ENCODE measurements at regions not wholly inside any gene's neighbourhood (a gene's known extent, or its start where the extent isn't known, plus 50 kb on each side); places are given as distances from the start of the nearest gene placed in this dataset. TPM values are rescaled to one million over a fixed set of nuclear protein-coding genes. Genes with fewer than 3 reads are reported as not detected.
A peak's percentile ranks its signal among the peaks of the same experiment; 100 is the strongest.
"Not testable (repeated sequence)": the region's sequence is repeated elsewhere in the genome, so short reads cannot be mapped to it uniquely, and the experiment has no call there.

GRCh38 chr2:129918604-129919003 lies 60.9 kb upstream of the RAB6C start:
- peaks cover 2% of the 10 kb centered on the region for H3K4me1 ChIP-seq (ENCODE audit: insufficient read depth)
- DNase-seq (ENCODE audit: extremely low spot score) = no peak
- 93% methylated on average over 1 of the region's 1 CpG for WGBS
- no peak overlapping the region for H3K4me3 ChIP-seq (ENCODE audit: low read depth, low read length)
- no peaks in the 10 kb centered on the region for H3K36me3 ChIP-seq (ENCODE audit: insufficient read depth)
- H3K27ac ChIP-seq (ENCODE audit: low read depth) = no peak overlapping the region

GRCh38 chr2:129922571-129923264 lies 56.7 kb upstream of the RAB6C start:
- DNase-seq (ENCODE audit: extremely low spot score) = no peak
- Histone ChIP-seq H3K36me3 (ENCODE audit: insufficient read depth) (no peaks in the 10 kb centered on the region), H3K4me3 (ENCODE audit: low read depth, low read length) (no peak overlapping the region), H3K4me1 (ENCODE audit: insufficient read depth) (no peaks in the 10 kb centered on the region), H3K27ac (ENCODE audit: low read depth) (no peak overlapping the region)
- 16% methylated on average over 21 of the region's 21 CpGs for WGBS

- Histone ChIP-seq H3K27ac (ENCODE audit: low read depth) (no peak overlapping the region), H3K4me1 (ENCODE audit: insufficient read depth) (no peaks in the 10 kb centered on the region), H3K4me3 (ENCODE audit: low read depth, low read length) (no peak overlapping the region), H3K36me3 (ENCODE audit: insufficient read depth) (no peaks in the 10 kb centered on the region)
- DNase-seq (ENCODE audit: extremely low spot score) = peak; percentile 60
- WGBS = 4% methylated on average over 30 of the region's 30 CpGs
Measured at GRCh38 chr2:129923265-129924091, 56.0 kb upstream of the RAB6C start.

- not testable (repeated sequence) for DNase-seq (ENCODE audit: extremely low spot score); H3K27ac ChIP-seq (ENCODE audit: low read depth); H3K4me1 ChIP-seq (ENCODE audit: insufficient read depth); H3K36me3 ChIP-seq (ENCODE audit: insufficient read depth); H3K4me3 ChIP-seq (ENCODE audit: low read depth, low read length)
- 75% methylated on average over 12 of the region's 12 CpGs for WGBS
Measured at GRCh38 chr2:129924115-129924514, 55.4 kb upstream of the RAB6C start.

- no peak overlapping the region for H3K27ac ChIP-seq (ENCODE audit: low read depth)
- no peaks in the 10 kb centered on the region for H3K36me3 ChIP-seq (ENCODE audit: insufficient read depth)
- WGBS = 41% methylated on average over 3 of the region's 3 CpGs
- no peaks in the 10 kb centered on the region for H3K4me1 ChIP-seq (ENCODE audit: insufficient read depth)
- DNase-seq (ENCODE audit: extremely low spot score) = no peak
- no peak overlapping the region for H3K4me3 ChIP-seq (ENCODE audit: low read depth, low read length)
Measured at GRCh38 chr2:129925381-129925780, 54.1 kb upstream of the RAB6C start.

GRCh38 chr2:129927696-129928095 lies 51.8 kb upstream of the RAB6C start:
- Histone ChIP-seq H3K4me1 (ENCODE audit: insufficient read depth) (no peaks in the 10 kb centered on the region), H3K4me3 (ENCODE audit: low read depth, low read length) (no peak overlapping the region), H3K36me3 (ENCODE audit: insufficient read depth) (no peaks in the 10 kb centered on the region), H3K27ac (ENCODE audit: low read depth) (no peak overlapping the region)
- 94% methylated on average over 1 of the region's 1 CpG for WGBS
- no peak for DNase-seq (ENCODE audit: extremely low spot score)

GRCh38 chr2:129929321-129930290 lies 49.9 kb upstream of the RAB6C start:
- no peaks in the 10 kb centered on the region for H3K36me3 ChIP-seq (ENCODE audit: insufficient read depth)
- no peak overlapping the region for H3K4me3 ChIP-seq (ENCODE audit: low read depth, low read length)
- no peak for DNase-seq (ENCODE audit: extremely low spot score)
- no peaks in the 10 kb centered on the region for H3K4me1 ChIP-seq (ENCODE audit: insufficient read depth)
- no peak overlapping the region for H3K27ac ChIP-seq (ENCODE audit: low read depth)
- 73% methylated on average over 13 of the region's 13 CpGs for WGBS

Small RNAs in the stretch of these regions (small RNA-seq; reads per million reads assigned to genes)
- not detected for gene RNA5SP103

Data from urinary bladder (tissue), 4 donors.